ENCODE measurements at regions not wholly inside any gene's neighbourhood (a gene's known extent, or its start where the extent isn't known, plus 50 kb on each side); places are given as distances from the start of the nearest gene placed in this dataset.

GRCh38 chr3:173275740-173276139 is 121.8 kb upstream of the NLGN1 start:
- ATAC-seq (ENCODE audit: low read depth): no peak
- no peak overlapping the region for H3K27ac ChIP-seq (ENCODE audit: poor library complexity, severe bottlenecking)
- H3K4me1 ChIP-seq (ENCODE audit: insufficient read depth, poor library complexity, severe bottlenecking): no peaks in the 10 kb centered on the region
- no peaks in the 10 kb centered on the region for H3K9me3 ChIP-seq (ENCODE audit: severe bottlenecking)
- H3K4me3 ChIP-seq (ENCODE audit: severe bottlenecking): no peak overlapping the region
- no peak for DNase-seq (ENCODE audit: low spot score)
- no peaks in the 10 kb centered on the region for H3K36me3 ChIP-seq (ENCODE audit: low read depth)
- no peak for TF ChIP-seq CTCF (IDR thresholded peaks at IDR 0.05; ENCODE audit: poor library complexity, severe bottlenecking)
- H3K27me3 ChIP-seq (ENCODE audit: insufficient read depth, poor library complexity, severe bottlenecking): no peaks in the 10 kb centered on the region

GRCh38 chr3:173273838-173274237 is 123.7 kb upstream of the NLGN1 start:
- Histone ChIP-seq H3K27me3 (ENCODE audit: insufficient read depth, poor library complexity, severe bottlenecking) (no peaks in the 10 kb centered on the region), H3K4me1 (ENCODE audit: insufficient read depth, poor library complexity, severe bottlenecking) (no peaks in the 10 kb centered on the region), H3K27ac (ENCODE audit: poor library complexity, severe bottlenecking) (no peak overlapping the region), H3K36me3 (ENCODE audit: low read depth) (no peaks in the 10 kb centered on the region), H3K4me3 (ENCODE audit: severe bottlenecking) (no peak overlapping the region), H3K9me3 (ENCODE audit: severe bottlenecking) (no peaks in the 10 kb centered on the region)
- TF ChIP-seq CTCF (IDR thresholded peaks at IDR 0.05; ENCODE audit: poor library complexity, severe bottlenecking): no peak
- ATAC-seq (ENCODE audit: low read depth) (no peak), DNase-seq (ENCODE audit: low spot score) (no peak)

- H3K9me3 ChIP-seq (ENCODE audit: severe bottlenecking): no peaks in the 10 kb centered on the region
- ATAC-seq (ENCODE audit: low read depth): no peak
- H3K4me3 ChIP-seq (ENCODE audit: severe bottlenecking): no peak overlapping the region
- no peaks in the 10 kb centered on the region for H3K4me1 ChIP-seq (ENCODE audit: insufficient read depth, poor library complexity, severe bottlenecking)
- no peak for TF ChIP-seq CTCF (IDR thresholded peaks at IDR 0.05; ENCODE audit: poor library complexity, severe bottlenecking)
- no peaks in the 10 kb centered on the region for H3K27me3 ChIP-seq (ENCODE audit: insufficient read depth, poor library complexity, severe bottlenecking)
- DNase-seq (ENCODE audit: low spot score): no peak
- no peak overlapping the region for H3K27ac ChIP-seq (ENCODE audit: poor library complexity, severe bottlenecking)
- no peaks in the 10 kb centered on the region for H3K36me3 ChIP-seq (ENCODE audit: low read depth)
Measured at GRCh38 chr3:173268781-173269180, 127.7 kb upstream of the SPATA16 start.

- no peaks in the 10 kb centered on the region for H3K9me3 ChIP-seq (ENCODE audit: severe bottlenecking)
- DNase-seq (ENCODE audit: low spot score) (no peak), ATAC-seq (ENCODE audit: low read depth) (no peak)
- no peaks in the 10 kb centered on the region for H3K36me3 ChIP-seq (ENCODE audit: low read depth)
- no peak overlapping the region for H3K4me3 ChIP-seq (ENCODE audit: severe bottlenecking)
- H3K27ac ChIP-seq (ENCODE audit: poor library complexity, severe bottlenecking): no peak overlapping the region
- H3K4me1 ChIP-seq (ENCODE audit: insufficient read depth, poor library complexity, severe bottlenecking): no peaks in the 10 kb centered on the region
- H3K27me3 ChIP-seq (ENCODE audit: insufficient read depth, poor library complexity, severe bottlenecking): no peaks in the 10 kb centered on the region
- no peak for TF ChIP-seq CTCF (IDR thresholded peaks at IDR 0.05; ENCODE audit: poor library complexity, severe bottlenecking)
Measured at GRCh38 chr3:173267716-173268115, 126.7 kb upstream of the SPATA16 start.

- DNase-seq (ENCODE audit: low spot score): no peak
- no peak for TF ChIP-seq CTCF (IDR thresholded peaks at IDR 0.05; ENCODE audit: poor library complexity, severe bottlenecking)
Measured at GRCh38 chr3:173266441-173266840, 125.4 kb upstream of the SPATA16 start.

More at GRCh38 chr3:173266441-173266840, 125.4 kb upstream of the SPATA16 start:
- Histone ChIP-seq H3K27me3 (ENCODE audit: insufficient read depth, poor library complexity, severe bottlenecking) (no peaks in the 10 kb centered on the region), H3K4me3 (ENCODE audit: severe bottlenecking) (no peak overlapping the region), H3K4me1 (ENCODE audit: insufficient read depth, poor library complexity, severe bottlenecking) (no peaks in the 10 kb centered on the region), H3K27ac (ENCODE audit: poor library complexity, severe bottlenecking) (no peak overlapping the region), H3K9me3 (ENCODE audit: severe bottlenecking) (no peaks in the 10 kb centered on the region), H3K36me3 (ENCODE audit: low read depth) (no peaks in the 10 kb centered on the region)
- no peak for ATAC-seq (ENCODE audit: low read depth)
